ENCODE measurements at regions not wholly inside any gene's neighbourhood (a gene's known extent, or its start where the extent isn't known, plus 50 kb on each side); places are given as distances from the start of the nearest gene placed in this dataset.

- TF ChIP-seq E4F1 (CRISPR knock-in tag; IDR thresholded peaks at IDR 0.05; ENCODE audit: borderline replicate concordance): peak; percentile 85
- TF ChIP-seq PATZ1 (CRISPR knock-in tag; IDR thresholded peaks at IDR 0.05; ENCODE audit: borderline replicate concordance): peak; percentile 98
- TF ChIP-seq KLF10 (CRISPR knock-in tag; IDR thresholded peaks at IDR 0.05): peak; percentile 92
- TF ChIP-seq THRB (CRISPR knock-in tag; conservative IDR thresholded peaks at IDR 0.05): peak; percentile 97
- TF ChIP-seq SOX6 (IDR thresholded peaks at IDR 0.05): 0 out of 2 replicates have a peak, but pooled peaks have one; percentile 38
- TF ChIP-seq ZBTB26 (CRISPR knock-in tag; IDR thresholded peaks at IDR 0.05): peak; percentile 96
- TF ChIP-seq RFX7 (CRISPR knock-in tag; IDR thresholded peaks at IDR 0.05): peak; percentile 97
- peak; percentile 78 for TF ChIP-seq ZNF436 (CRISPR knock-in tag; IDR thresholded peaks at IDR 0.05)
- TF ChIP-seq FOXO4 (CRISPR knock-in tag; IDR thresholded peaks at IDR 0.05): peak; percentile 86
- TF ChIP-seq SIN3A (IDR thresholded peaks at IDR 0.05; ENCODE audit: borderline replicate concordance in 2 of 2, control insufficient read depth in 1 of 2, low read depth in 2 of 2, low read length in 2 of 2): 0 out of 4 replicates have a peak, but pooled peaks of 1 of the 2 experiments have one; percentile 5
Observed at GRCh38 chr6:67879105-67879904, 755.8 kb upstream of the ADGRB3 start (continued).

Data from K562 (cell line).